H9 (cell line): ENCODE measurements at regions not wholly inside any gene's neighbourhood (a gene's known extent, or its start where the extent isn't known, plus 50 kb on each side); places are given as distances from the start of the nearest gene placed in this dataset.

Experiments
- DNase-seq: peaks from one replicate; pipeline ENCODE4 v3.0.0-alpha.2; 2017
- H2AFZ ChIP-seq: one replicate; pipeline ENCODE4 v1.6.1; 2013; ENCODE audit warnings: mild to moderate bottlenecking, low read length, control low read depth, moderate library complexity
- H2AK5ac ChIP-seq: 2 replicates; pipeline ENCODE4 v1.6.1; 2013; ENCODE audit warnings: low read length, control low read depth, mixed read lengths; ENCODE audit not compliant: insufficient read length
- H2BK120ac ChIP-seq: one replicate; pipeline ENCODE4 v1.6.1; 2013; ENCODE audit warnings: low read depth, mild to moderate bottlenecking, low read length, control low read depth, inconsistent platforms; ENCODE audit not compliant: poor library complexity, severe bottlenecking
- H2BK12ac ChIP-seq: 2 replicates; pipeline ENCODE4 v1.6.1; 2013; ENCODE audit warnings: low read length, control low read depth, mixed read lengths, low read depth; ENCODE audit not compliant: insufficient read length
- H2BK15ac ChIP-seq: 2 replicates; pipeline ENCODE4 v1.6.1; 2013; ENCODE audit warnings: low read depth, low read length, control low read depth
- H2BK20ac ChIP-seq: one replicate; pipeline ENCODE4 v1.6.1; 2013; ENCODE audit warnings: low read depth, mild to moderate bottlenecking, low read length, control low read depth, inconsistent platforms; ENCODE audit not compliant: poor library complexity, severe bottlenecking
- H2BK5ac ChIP-seq: 2 replicates; pipeline ENCODE4 v1.6.1; 2013; ENCODE audit warnings: low read length, control low read depth, mixed read lengths; ENCODE audit not compliant: insufficient read length
- H3K14ac ChIP-seq: 2 replicates; pipeline ENCODE4 v1.6.1; 2013; ENCODE audit warnings: low read length, control low read depth; ENCODE audit not compliant: insufficient read depth
- H3K18ac ChIP-seq: 2 replicates; pipeline ENCODE4 v1.6.1; 2013; ENCODE audit warnings: low read depth, mild to moderate bottlenecking, mixed read lengths, low read length, control low read depth; ENCODE audit not compliant: insufficient read length
- H3K23ac ChIP-seq: 2 replicates; pipeline ENCODE4 v1.6.1; 2013; ENCODE audit warnings: low read length, control low read depth, mixed read lengths, low read depth; ENCODE audit not compliant: insufficient read length
- H3K23me2 ChIP-seq: 2 replicates; pipeline ENCODE4 v1.6.1; 2013; ENCODE audit warnings: low read depth, mild to moderate bottlenecking, mixed read lengths, low read length, control low read depth; ENCODE audit not compliant: insufficient read length, poor library complexity, severe bottlenecking
- H3K27ac ChIP-seq: 2 replicates; pipeline ENCODE4 v1.5.1; 2013; ENCODE audit warnings: low read length, control low read depth, mixed read lengths, low read depth; ENCODE audit not compliant: insufficient read length
- H3K27me3 ChIP-seq: 2 replicates; pipeline ENCODE4 v1.6.1; 2013; ENCODE audit warnings: low read length, control low read depth, inconsistent platforms; ENCODE audit not compliant: insufficient read depth
- H3K4ac ChIP-seq: 2 replicates; pipeline ENCODE4 v1.6.1; 2013; ENCODE audit warnings: low read depth, mild to moderate bottlenecking, control low read depth, inconsistent platforms, low read length, moderate library complexity
- H3K4me1 ChIP-seq: 2 replicates; pipeline ENCODE4 v1.6.1; 2013; ENCODE audit warnings: low read length, control low read depth, inconsistent platforms; ENCODE audit not compliant: insufficient read depth
- H3K4me2 ChIP-seq: 2 replicates; pipeline ENCODE4 v1.6.1; 2013; ENCODE audit warnings: low read length, control low read depth, mixed read lengths; ENCODE audit not compliant: insufficient read length, insufficient read depth
- H3K56ac ChIP-seq: 2 replicates; pipeline ENCODE4 v1.6.1; 2013; ENCODE audit warnings: low read depth, mild to moderate bottlenecking, mixed read lengths, low read length, control low read depth; ENCODE audit not compliant: insufficient read length
- H3K79me1 ChIP-seq: 2 replicates; pipeline ENCODE4 v1.6.1; 2013; ENCODE audit warnings: low read depth, mild to moderate bottlenecking, moderate library complexity, low read length, control low read depth, inconsistent platforms; ENCODE audit not compliant: insufficient read depth, poor library complexity, severe bottlenecking
- H3K79me2 ChIP-seq: 2 replicates; pipeline ENCODE4 v1.6.1; 2013; ENCODE audit warnings: low read length, control low read depth, inconsistent platforms; ENCODE audit not compliant: insufficient read depth
- H3K9ac ChIP-seq: 2 replicates; pipeline ENCODE4 v1.6.1; 2013; ENCODE audit warnings: low read length, control low read depth, mixed read lengths; ENCODE audit not compliant: insufficient read length; ENCODE audit errors: extremely low read depth
- H3K9me3 ChIP-seq: one replicate; pipeline ENCODE4 v1.6.1; 2013; ENCODE audit warnings: low read depth, low read length, inconsistent platforms; ENCODE audit not compliant: control insufficient read depth
- H3T11ph ChIP-seq: one replicate; pipeline ENCODE4 v1.6.1; 2013; ENCODE audit warnings: mild to moderate bottlenecking, low read length, control low read depth, inconsistent platforms
- H4K20me1 ChIP-seq: one replicate; pipeline ENCODE4 v1.6.1; 2013; ENCODE audit not compliant: control insufficient read depth, insufficient read length, insufficient read depth
- H4K5ac ChIP-seq: 2 replicates; pipeline ENCODE4 v1.6.1; 2013; ENCODE audit warnings: low read depth, mild to moderate bottlenecking, mixed read lengths, low read length, control low read depth; ENCODE audit not compliant: insufficient read length
- H4K8ac ChIP-seq: replicated peaks from 2 replicates; pipeline ENCODE4 v1.6.1; 2013; ENCODE audit warnings: low read length, control low read depth, mixed read lengths, low read depth; ENCODE audit not compliant: insufficient read length
- H4K91ac ChIP-seq: 2 replicates; pipeline ENCODE4 v1.6.1; 2013; ENCODE audit warnings: low read depth, mild to moderate bottlenecking, moderate library complexity, mixed read lengths, low read length, control low read depth; ENCODE audit not compliant: insufficient read length
- H3K27ac Mint-ChIP-seq, 3 experiments: 2 replicates in 2 of 3; 3 replicates in 1 of 3; pipeline ENCODE4 v1.8.0; 2020 to 2021; ENCODE audit warnings: mixed read lengths in 3 of 3, mild to moderate bottlenecking in 1 of 3, moderate library complexity in 1 of 3
- H3K27me3 Mint-ChIP-seq: 2 replicates; pipeline ENCODE4 v1.8.0; 2021; ENCODE audit warnings: low read depth, mild to moderate bottlenecking, moderate library complexity, mixed read lengths
- H3K36me3 Mint-ChIP-seq, 3 experiments: 2 replicates in 2 of 3; 3 replicates in 1 of 3; pipeline ENCODE4 v1.8.0; 2020 to 2021; ENCODE audit warnings: low read depth in 3 of 3, mixed read lengths in 3 of 3; ENCODE audit not compliant: insufficient read depth in 1 of 3
- H3K4me1 Mint-ChIP-seq, 2 experiments: 2 replicates each; pipeline ENCODE4 v1.8.0; 2020; ENCODE audit warnings: mixed read lengths in 2 of 2
- H3K4me3 Mint-ChIP-seq, 2 experiments: 2 replicates in 1 of 2; 3 replicates in 1 of 2; pipeline ENCODE4 v1.8.0; 2020 to 2021; ENCODE audit warnings: mild to moderate bottlenecking in 2 of 2, mixed read lengths in 2 of 2, moderate library complexity in 1 of 2
- H3K9me3 Mint-ChIP-seq, 2 experiments: 2 replicates in 1 of 2; 3 replicates in 1 of 2; pipeline ENCODE4 v1.8.0; 2020; ENCODE audit warnings: mild to moderate bottlenecking in 2 of 2, mixed read lengths in 2 of 2, moderate library complexity in 1 of 2
- WGBS: extraction: QIAGEN DNeasy Blood & Tissue Kit; methylation state at CpG from one replicate; pipeline ENCODE4 v1.1.7; 2013; ENCODE audit warnings: missing lambda C conversion rate, low lambda C conversion rate, mixed read lengths; ENCODE audit not compliant: insufficient read length; ENCODE audit errors: extremely low coverage; 5-methylcytosine and 5-hydroxymethylcytosine counted together
- TF ChIP-seq, protein P1 (sequence below): fragments of 200-600 bp; sonication (generic); conservative IDR thresholded peaks from 3 replicates; pipeline ENCODE4 v1.8.0; 2021; ENCODE audit warnings: antibody characterized with exemption, mild to moderate bottlenecking

DNA sequence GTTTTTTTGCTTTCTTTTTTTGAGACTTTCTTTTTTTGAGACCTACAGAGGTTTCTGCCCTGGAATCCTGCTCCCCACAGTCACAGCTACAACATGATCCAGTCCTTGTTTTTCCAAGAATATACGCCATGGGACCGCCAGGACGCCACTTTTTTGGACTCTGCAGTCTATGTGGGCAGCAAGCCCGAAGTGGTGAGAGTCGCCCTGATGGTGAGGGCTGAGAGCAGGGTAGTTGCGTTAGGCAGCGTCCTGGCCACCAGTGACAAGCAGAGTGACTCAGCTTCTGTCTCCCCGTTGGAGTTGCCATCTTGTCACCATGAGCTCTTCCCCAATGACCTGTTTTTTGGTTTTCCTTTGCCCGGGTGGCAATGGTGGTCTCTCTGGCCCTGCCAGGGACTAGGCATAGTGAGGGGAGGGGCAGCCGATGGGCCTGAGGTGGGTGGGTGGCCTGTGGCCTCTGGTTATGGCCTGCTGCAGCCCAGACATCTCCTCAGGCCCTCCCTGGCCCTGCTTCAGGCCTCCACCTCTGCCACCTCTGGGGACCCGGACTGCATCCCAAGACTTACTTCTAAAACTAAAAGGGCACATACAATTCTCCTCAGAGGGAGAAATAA lies 88.0 kb upstream of the MALRD1 start:
- TF ChIP-seq, protein P1, sequence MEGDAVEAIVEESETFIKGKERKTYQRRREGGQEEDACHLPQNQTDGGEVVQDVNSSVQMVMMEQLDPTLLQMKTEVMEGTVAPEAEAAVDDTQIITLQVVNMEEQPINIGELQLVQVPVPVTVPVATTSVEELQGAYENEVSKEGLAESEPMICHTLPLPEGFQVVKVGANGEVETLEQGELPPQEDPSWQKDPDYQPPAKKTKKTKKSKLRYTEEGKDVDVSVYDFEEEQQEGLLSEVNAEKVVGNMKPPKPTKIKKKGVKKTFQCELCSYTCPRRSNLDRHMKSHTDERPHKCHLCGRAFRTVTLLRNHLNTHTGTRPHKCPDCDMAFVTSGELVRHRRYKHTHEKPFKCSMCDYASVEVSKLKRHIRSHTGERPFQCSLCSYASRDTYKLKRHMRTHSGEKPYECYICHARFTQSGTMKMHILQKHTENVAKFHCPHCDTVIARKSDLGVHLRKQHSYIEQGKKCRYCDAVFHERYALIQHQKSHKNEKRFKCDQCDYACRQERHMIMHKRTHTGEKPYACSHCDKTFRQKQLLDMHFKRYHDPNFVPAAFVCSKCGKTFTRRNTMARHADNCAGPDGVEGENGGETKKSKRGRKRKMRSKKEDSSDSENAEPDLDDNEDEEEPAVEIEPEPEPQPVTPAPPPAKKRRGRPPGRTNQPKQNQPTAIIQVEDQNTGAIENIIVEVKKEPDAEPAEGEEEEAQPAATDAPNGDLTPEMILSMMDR = no peak
- Histone ChIP-seq H3K79me2 (no peaks in the 10 kb centered on the region; the same call in 1 of the 2 replicates), H3K9ac (no peak overlapping the region), H4K8ac (no peak overlapping the region), H2AFZ (no peak overlapping the region), H2BK120ac (no peak overlapping the region), H2AK5ac (no peak overlapping the region), H3T11ph (no peak overlapping the region), H4K91ac (no peak overlapping the region), H2BK20ac (no peak overlapping the region), H3K18ac (no peak overlapping the region), H2BK15ac (no peak overlapping the region), H3K79me1 (no peaks in the 10 kb centered on the region), H3K4ac (no peak overlapping the region), H3K56ac (no peak overlapping the region), H2BK5ac (no peak overlapping the region), H3K27ac (no peak overlapping the region), H3K23ac (no peak overlapping the region), H3K14ac (peak overlapping the region; percentile 36; the same call in 1 of the 2 replicates), H3K23me2 (no peaks in the 10 kb centered on the region), H3K9me3 (no peaks in the 10 kb centered on the region), H3K4me1 (no peaks in the 10 kb centered on the region), H4K5ac (no peak overlapping the region), H2BK12ac (no peak overlapping the region), H3K27me3 (no peaks in the 10 kb centered on the region), H4K20me1 (no peaks in the 10 kb centered on the region), H3K4me2 (no peak overlapping the region)
- peaks cover 0 to 1% (median 0%) of the 10 kb centered on the region in 3 experiments; a peak in 2 of 7 replicates for H3K36me3 Mint-ChIP-seq
- H3K27ac Mint-ChIP-seq = no peak overlapping the region
- no peaks in the 10 kb centered on the region; the same call in 1 of the 2 replicates for H3K27me3 Mint-ChIP-seq
- H3K4me3 Mint-ChIP-seq = no peak overlapping the region
- peaks cover 4 to 10% of the 10 kb centered on the region in 2 experiments; a peak in 4 of 5 replicates for H3K9me3 Mint-ChIP-seq
- no peak for DNase-seq
- H3K4me1 Mint-ChIP-seq = no peaks in the 10 kb centered on the region
- no CpG with 5 or more reads among the region's 11 CpGs for WGBS
